NCI-H1436 (cell line): ENCODE measurements at regions not wholly inside any gene's neighbourhood (a gene's known extent, or its start where the extent isn't known, plus 50 kb on each side); places are given as distances from the start of the nearest gene placed in this dataset.

Source experiments
- DNase-seq: peaks from one replicate; lab custom pipeline; 2025; lab: John Stamatoyannopoulos, UW

GRCh38 chr22:48941033-48941902 lies 886.4 kb downstream of the BRD1 start:
- DNase-seq, result no peak

GRCh38 chr22:48940266-48941032 lies 887.2 kb downstream of the BRD1 start:
- no peak for DNase-seq

GRCh38 chr22:48939441-48940265 lies 888.0 kb downstream of the BRD1 start:
- no peak for DNase-seq

- no peak for DNase-seq
These were observed 888.9 kb downstream of the BRD1 start for GRCh38 chr22:48938741-48939140.

- no peak for DNase-seq
These were observed 890.5 kb downstream of the BRD1 start for GRCh38 chr22:48937032-48937639.

GRCh38 chr22:48936391-48936790 lies 891.3 kb downstream of the BRD1 start:
- no peak for DNase-seq

GRCh38 chr22:48934446-48934845 lies 893.2 kb downstream of the BRD1 start:
- no peak for DNase-seq

- DNase-seq, result no peak
These were observed 896.2 kb downstream of the BRD1 start for GRCh38 chr22:48931452-48931851.

- no peak for DNase-seq
These were observed 898.3 kb downstream of the BRD1 start for GRCh38 chr22:48929276-48929790.

GRCh38 chr22:48927591-48927990 lies 900.1 kb downstream of the BRD1 start:
- DNase-seq, result no peak

- DNase-seq, result no peak
These were observed 901.0 kb downstream of the BRD1 start for GRCh38 chr22:48926643-48927042.

- no peak for DNase-seq
These were observed 901.5 kb downstream of the BRD1 start for GRCh38 chr22:48926136-48926535.

- DNase-seq, result no peak
These were observed 902.2 kb downstream of the BRD1 start for GRCh38 chr22:48925450-48925849.

- no peak for DNase-seq
These were observed 903.7 kb downstream of the BRD1 start for GRCh38 chr22:48923996-48924395.

- DNase-seq, result no peak
These were observed 904.4 kb downstream of the BRD1 start for GRCh38 chr22:48923165-48923865.

GRCh38 chr22:48921411-48921903 lies 906.2 kb downstream of the BRD1 start:
- DNase-seq, result no peak

GRCh38 chr22:48920776-48921241 lies 906.9 kb downstream of the BRD1 start:
- no peak for DNase-seq

- DNase-seq, result no peak
These were observed 907.7 kb downstream of the BRD1 start for GRCh38 chr22:48919851-48920589.

- no peak for DNase-seq
These were observed 908.5 kb downstream of the BRD1 start for GRCh38 chr22:48919187-48919590.

- no peak for DNase-seq
These were observed 909.0 kb downstream of the BRD1 start for GRCh38 chr22:48918585-48919186.
